ENCODE measurements at regions not wholly inside any gene's neighbourhood (a gene's known extent, or its start where the extent isn't known, plus 50 kb on each side); places are given as distances from the start of the nearest gene placed in this dataset.

GRCh38 chr18:44298566-44298965 is 382.1 kb upstream of the SETBP1 start:
- Histone ChIP-seq H3K79me2 (ENCODE audit: insufficient read depth, low read length) (no peaks in the 10 kb centered on the region), H3K36me3 (ENCODE audit: control insufficient read depth in 1 of 2, insufficient read depth in 2 of 2, low read length in 2 of 2) (no peaks in the 10 kb centered on the region), H3K4me2 (ENCODE audit: low read length) (no peak overlapping the region), H3K27ac (ENCODE audit: low read depth, low read length) (no peak overlapping the region), H4K20me1 (ENCODE audit: insufficient read depth) (no peaks in the 10 kb centered on the region), H3K27me3 (ENCODE audit: insufficient read depth, low read length) (no peaks in the 10 kb centered on the region), H3K9ac (ENCODE audit: low read length) (no peak overlapping the region), H3K9me3 (ENCODE audit: control insufficient read depth in 1 of 2, insufficient read depth in 1 of 2, low read depth in 1 of 2, low read length in 2 of 2) (peaks cover 6 to 14% of the 10 kb centered on the region in 2 experiments; a peak in 2 of 4 replicates), H3K9me2 (ENCODE audit: insufficient read depth) (no peaks in the 10 kb centered on the region), H3K4me1 (ENCODE audit: control insufficient read depth in 1 of 2, insufficient read depth in 2 of 2, low read length in 2 of 2) (no peaks in the 10 kb centered on the region), H2AFZ (ENCODE audit: low read depth, low read length, poor library complexity, severe bottlenecking) (no peak overlapping the region), H3K4me3 (replicated peaks in 1 of 2; ENCODE audit: low read depth in 1 of 2, low read length in 2 of 2) (no peak overlapping the region)
- BruUV-seq (replicated peaks) = no TSS peak
- no peak for DNase-seq (ENCODE audit: low read depth, low spot score)
- no peak for TF ChIP-seq CBX3 (IDR thresholded peaks at IDR 0.05; ENCODE audit: low read depth)
- TF ChIP-seq SP1 (IDR thresholded peaks at IDR 0.05; ENCODE audit: low read depth) = no peak
- TF ChIP-seq POLR2AphosphoS5 (IDR thresholded peaks at IDR 0.05; ENCODE audit: low read depth, low read length) = no peak
- no peak for TF ChIP-seq EZH2phosphoT487 (IDR thresholded peaks at IDR 0.05; ENCODE audit: borderline replicate concordance)
- TF ChIP-seq POLR2A (IDR thresholded peaks at IDR 0.05; ENCODE audit: borderline replicate concordance, extremely low read depth, insufficient read depth, insufficient read length) = no peak
- no peak for TF ChIP-seq EZH2 (IDR thresholded peaks at IDR 0.05)
- no peak for TF ChIP-seq SIN3A (IDR thresholded peaks at IDR 0.05; ENCODE audit: low read depth)
- TF ChIP-seq CEBPB (IDR thresholded peaks at IDR 0.05; ENCODE audit: low read depth) = no peak
- no peak for TF ChIP-seq ZBTB33 (IDR thresholded peaks at IDR 0.05; ENCODE audit: extremely low read depth, insufficient replicate concordance, low read length)
- TF ChIP-seq ELF1 (IDR thresholded peaks at IDR 0.05; ENCODE audit: borderline replicate concordance, low read depth) = no peak
- TF ChIP-seq SRF (IDR thresholded peaks at IDR 0.05; ENCODE audit: low read depth) = no peak
- RAD21 ChIA-PET (ENCODE audit: low non-redundant PET in 1 of 2, low total read pairs in 2 of 2, uncharacterized antibody in 2 of 2, unreplicated experiment in 2 of 2) = no interaction called here
- CTCF ChIA-PET = no interaction called here
- POLR2A ChIA-PET = no interaction called here
- ATAC-seq = no peak
- intact Hi-C loops (cut with micrococcal nuclease) = no loop called here

Measured in HCT116 (cell line).